ENCODE measurements at regions not wholly inside any gene's neighbourhood (a gene's known extent, or its start where the extent isn't known, plus 50 kb on each side); places are given as distances from the start of the nearest gene placed in this dataset.

DNA sequence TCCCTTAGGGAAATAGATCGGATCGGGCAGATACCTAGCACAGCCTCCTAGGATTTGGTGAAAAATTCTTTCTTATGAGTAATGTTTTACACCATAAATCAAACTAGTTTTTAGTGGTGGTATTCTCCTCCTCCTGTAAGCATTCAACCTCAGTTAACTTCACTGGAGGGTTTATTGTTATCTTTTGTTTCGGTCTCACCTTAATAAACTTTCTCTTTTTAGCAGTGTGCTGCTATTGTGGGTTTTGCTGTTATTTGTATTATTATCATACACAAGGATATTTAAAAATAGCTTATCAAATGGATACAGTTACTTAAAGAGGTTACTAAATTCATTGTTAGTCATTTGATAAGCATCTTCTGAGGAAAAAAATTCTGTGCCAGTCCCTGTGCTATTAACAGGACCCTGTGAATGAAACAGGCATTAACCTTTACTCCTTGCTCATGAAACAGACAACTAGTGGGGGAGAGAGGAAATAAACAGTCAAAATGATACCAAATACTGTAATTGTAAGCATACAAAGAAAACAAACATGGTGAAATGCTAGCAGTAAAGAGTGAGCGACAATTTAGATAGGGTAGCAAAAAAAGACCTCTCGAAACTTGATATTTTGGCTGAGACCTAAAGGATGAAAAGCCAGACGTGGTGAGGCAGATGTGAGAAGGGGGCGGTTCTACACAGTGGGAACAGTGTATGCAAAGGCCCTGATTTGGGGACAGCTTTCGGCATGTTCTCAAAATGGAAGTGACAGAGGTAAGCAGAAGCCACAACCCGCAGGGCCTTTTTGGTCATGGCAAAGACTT is 178.7 kb upstream of the SOX5 start:
- TF ChIP-seq, protein P1, sequence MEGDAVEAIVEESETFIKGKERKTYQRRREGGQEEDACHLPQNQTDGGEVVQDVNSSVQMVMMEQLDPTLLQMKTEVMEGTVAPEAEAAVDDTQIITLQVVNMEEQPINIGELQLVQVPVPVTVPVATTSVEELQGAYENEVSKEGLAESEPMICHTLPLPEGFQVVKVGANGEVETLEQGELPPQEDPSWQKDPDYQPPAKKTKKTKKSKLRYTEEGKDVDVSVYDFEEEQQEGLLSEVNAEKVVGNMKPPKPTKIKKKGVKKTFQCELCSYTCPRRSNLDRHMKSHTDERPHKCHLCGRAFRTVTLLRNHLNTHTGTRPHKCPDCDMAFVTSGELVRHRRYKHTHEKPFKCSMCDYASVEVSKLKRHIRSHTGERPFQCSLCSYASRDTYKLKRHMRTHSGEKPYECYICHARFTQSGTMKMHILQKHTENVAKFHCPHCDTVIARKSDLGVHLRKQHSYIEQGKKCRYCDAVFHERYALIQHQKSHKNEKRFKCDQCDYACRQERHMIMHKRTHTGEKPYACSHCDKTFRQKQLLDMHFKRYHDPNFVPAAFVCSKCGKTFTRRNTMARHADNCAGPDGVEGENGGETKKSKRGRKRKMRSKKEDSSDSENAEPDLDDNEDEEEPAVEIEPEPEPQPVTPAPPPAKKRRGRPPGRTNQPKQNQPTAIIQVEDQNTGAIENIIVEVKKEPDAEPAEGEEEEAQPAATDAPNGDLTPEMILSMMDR (conservative IDR thresholded peaks at IDR 0.05; ENCODE audit: low read depth, low read length), result no peak
- DNase-seq (ENCODE audit: low read depth), result no peak
- H3K4me3 ChIP-seq (ENCODE audit: low read depth, low read length), result no peak overlapping the region

DNA sequence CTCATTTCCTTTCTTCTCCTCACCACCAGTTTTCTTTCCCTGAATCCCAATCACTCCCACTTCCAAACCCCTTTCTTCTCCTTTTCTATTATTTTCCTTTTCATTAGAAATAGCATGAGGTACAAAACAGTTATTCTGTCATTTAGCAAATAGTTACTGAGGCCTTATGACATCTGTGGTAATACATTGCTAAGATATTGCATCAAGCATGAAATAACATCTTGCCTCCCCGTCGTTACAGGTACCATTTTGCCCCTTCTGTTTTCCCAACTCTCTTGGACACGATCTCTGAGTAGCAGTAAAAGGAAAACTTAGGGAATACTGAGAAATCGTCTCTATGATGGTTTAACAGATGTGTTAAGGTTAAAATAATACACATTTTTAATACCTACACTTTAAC is 175.8 kb upstream of the SOX5 start:
- TF ChIP-seq, protein P1 (conservative IDR thresholded peaks at IDR 0.05; ENCODE audit: low read depth, low read length), result no peak
- peak; percentile 17 for DNase-seq (ENCODE audit: low read depth)

DNA sequence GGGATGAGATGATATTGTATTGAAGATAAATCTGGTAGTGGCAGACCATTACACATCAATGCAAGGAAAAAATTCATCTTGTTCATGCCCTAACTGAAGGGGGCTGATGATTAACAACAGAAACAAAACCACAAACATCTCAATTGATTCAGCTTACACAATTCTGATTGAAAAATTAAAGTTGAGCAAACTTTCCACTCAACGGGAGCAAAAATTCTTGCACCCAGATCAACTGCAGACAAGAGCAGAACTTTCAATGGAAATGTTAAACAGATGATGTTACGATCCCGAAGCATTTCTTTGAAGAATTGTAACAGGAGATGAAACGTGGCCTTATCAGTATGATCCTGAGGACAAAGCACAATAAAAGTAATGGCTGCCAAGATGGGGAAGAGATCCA is 172.4 kb upstream of the SOX5 start:
- H3K4me3 ChIP-seq (ENCODE audit: low read depth, low read length), result no peak overlapping the region
- DNase-seq (ENCODE audit: low read depth), result peak; percentile 44
- TF ChIP-seq, protein P1 (conservative IDR thresholded peaks at IDR 0.05; ENCODE audit: low read depth, low read length), result no peak

More for the DNA sequence above, 175.8 kb upstream of the SOX5 start:
- no peak overlapping the region for H3K4me3 ChIP-seq (ENCODE audit: low read depth, low read length)

DNA sequence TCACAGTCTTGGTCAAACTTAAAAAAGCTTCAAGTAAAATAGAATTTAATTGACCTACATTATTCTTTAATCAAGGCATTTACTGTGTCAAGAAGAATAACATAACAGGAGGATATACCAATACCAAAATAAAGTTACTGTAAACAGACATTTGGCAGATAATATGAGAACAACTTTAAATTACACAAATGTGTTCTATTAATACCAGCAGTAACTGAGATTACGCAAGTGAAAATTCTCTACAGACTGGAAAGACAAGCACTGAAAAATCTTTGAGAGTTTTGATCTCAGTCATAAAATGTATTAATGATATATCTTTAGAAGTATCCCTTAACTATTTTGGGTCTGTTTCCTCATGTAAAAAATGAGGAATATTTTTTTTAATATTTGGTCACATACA is 169.2 kb upstream of the SOX5 start:
- no peak overlapping the region for H3K4me3 ChIP-seq (ENCODE audit: low read depth, low read length)
- peak; percentile 47 for DNase-seq (ENCODE audit: low read depth)
- TF ChIP-seq, protein P1 (conservative IDR thresholded peaks at IDR 0.05; ENCODE audit: low read depth, low read length), result no peak

DNA sequence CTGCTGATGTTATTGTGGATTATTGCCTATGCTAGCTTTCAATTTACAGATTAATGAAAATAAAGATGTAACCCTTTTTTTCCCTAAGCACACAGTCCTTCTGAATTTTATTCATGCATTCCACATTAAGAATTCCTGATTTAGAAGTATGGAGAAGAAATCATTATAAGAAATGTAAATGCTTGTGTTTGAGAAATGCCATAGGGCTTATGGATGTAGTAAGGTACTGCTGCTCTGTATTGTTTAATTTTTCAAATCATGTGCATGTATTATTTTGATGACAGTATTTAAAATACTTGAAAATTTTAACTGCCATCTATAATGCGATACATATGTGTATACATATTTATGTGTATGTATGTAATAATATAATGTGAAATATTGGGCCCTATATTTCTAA is 167.1 kb upstream of the SOX5 start:
- DNase-seq (ENCODE audit: low read depth), result no peak
- TF ChIP-seq, protein P1 (conservative IDR thresholded peaks at IDR 0.05; ENCODE audit: low read depth, low read length), result no peak
- no peak overlapping the region for H3K4me3 ChIP-seq (ENCODE audit: low read depth, low read length)

DNA sequence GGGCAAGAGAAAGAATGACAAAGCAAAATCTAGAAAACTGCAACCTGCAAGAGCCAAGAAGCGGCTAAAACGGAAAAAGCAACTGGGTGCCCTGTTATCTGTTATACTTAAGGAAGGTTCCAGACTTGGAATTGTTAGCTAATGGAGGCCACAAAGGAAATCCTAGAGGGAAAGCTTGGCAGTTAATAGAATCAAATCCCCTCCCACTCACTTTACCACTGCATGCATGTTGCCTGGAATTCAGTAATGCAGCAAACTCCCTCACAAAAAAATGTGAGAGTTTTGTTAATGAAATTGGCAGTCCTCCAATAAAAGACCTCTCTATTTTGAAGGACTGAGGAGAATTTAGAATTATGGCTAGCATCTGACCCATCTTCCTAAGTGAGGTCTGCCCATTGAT is 164.2 kb upstream of the SOX5 start:
- TF ChIP-seq, protein P1 (conservative IDR thresholded peaks at IDR 0.05; ENCODE audit: low read depth, low read length), result no peak
- H3K4me3 ChIP-seq (ENCODE audit: low read depth, low read length), result no peak overlapping the region
- DNase-seq (ENCODE audit: low read depth), result peak; percentile 40

DNA sequence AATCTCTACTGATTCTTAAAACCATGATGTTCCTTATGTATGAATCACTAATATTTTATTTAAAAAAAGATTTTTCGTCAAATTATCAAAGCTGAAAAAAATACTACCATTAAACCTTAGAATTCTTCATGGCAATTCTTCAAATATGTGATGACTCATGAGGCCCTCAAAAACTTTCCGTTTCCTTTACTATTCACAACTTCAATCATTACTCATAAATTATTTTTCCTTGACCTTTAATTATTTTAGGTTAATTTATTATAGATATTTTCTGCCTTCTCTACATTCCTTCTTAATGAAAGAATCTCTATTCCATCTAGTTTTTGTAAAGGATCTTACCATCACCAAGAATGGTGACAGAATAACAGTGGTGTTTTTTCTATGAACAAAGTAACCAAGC is 162.1 kb upstream of the SOX5 start:
- TF ChIP-seq, protein P1 (conservative IDR thresholded peaks at IDR 0.05; ENCODE audit: low read depth, low read length), result no peak
- peak; percentile 68 for DNase-seq (ENCODE audit: low read depth)
- no peak overlapping the region for H3K4me3 ChIP-seq (ENCODE audit: low read depth, low read length)

All from choroid plexus epithelial cell (primary cell).